NCI-H460 (cell line): ENCODE measurements at regions not wholly inside any gene's neighbourhood (a gene's known extent, or its start where the extent isn't known, plus 50 kb on each side); places are given as distances from the start of the nearest gene placed in this dataset.

ENCODE experiments used
- DNase-seq: peaks from one replicate; pipeline ENCODE4 v3.0.0-alpha.2; 2016; ENCODE audit warnings: low read depth; ENCODE audit errors: extremely low read depth

DNA sequence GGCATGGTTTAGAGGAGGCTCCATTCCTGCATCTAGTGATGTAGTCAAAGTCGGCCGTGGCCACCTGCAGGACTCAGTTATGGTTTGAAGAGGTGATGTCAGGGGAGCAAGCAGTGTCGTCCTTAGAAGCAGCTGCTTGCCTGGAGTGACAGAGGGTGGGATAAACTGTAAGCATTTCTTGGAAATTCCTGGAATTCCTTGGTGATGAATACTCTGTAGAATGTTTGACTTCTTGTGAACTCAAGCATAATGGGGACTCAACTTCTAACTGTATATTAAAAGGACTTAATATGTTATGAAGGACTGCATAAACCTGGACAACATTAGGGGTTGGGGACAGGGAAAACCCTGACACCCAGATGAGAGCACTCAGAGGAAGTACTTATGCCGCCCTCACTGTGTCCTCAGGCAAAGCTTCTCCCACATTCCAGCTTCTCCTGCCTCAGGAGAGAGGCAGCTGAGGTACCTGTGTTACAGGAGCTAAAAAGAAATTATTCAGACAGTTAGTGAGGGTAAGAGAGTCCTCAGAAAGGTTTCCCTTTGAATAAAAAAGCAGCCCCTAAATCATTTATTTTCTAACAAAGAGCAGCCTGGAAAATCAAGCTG, 459.9 kb upstream of the CELF4 start:
- no peak for DNase-seq

DNA sequence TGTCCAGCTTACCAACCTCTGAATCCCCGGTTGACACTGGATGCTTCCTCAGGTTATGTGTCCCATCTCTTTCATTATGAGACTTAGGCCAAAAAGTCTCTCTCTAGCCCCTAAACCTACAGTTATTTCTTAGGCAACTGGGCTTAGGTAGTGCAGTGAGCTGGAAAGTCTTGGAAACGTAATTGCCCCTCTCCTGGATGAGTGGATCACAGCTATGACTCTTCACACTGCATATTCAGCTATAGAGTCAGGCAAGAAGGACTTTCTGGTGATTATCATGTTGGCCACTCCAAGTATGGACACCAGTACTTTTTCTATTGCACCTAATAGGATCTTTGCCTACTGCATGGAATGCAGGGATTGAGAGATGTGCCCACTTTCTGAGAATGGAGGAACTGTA, 458.3 kb upstream of the CELF4 start:
- DNase-seq: no peak

DNA sequence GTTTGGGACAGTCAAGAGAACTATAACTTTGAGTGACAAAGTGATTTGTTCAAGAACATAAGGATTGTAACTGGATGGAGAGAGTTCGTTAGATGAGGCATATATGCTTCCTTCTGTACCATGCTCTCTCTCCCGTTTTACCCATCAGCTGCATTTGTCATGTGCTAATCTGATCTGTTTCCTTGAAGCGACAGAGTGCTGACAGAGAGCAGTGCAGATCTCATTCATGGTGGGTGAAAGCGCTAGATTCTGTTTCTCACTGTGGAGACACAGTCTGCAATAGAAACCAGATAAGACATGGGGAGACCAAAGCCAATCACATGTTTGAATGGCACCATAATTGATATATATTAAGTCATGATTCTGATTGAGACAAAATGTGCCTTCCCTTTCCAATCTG, 456.6 kb upstream of the CELF4 start:
- no peak for DNase-seq

DNA sequence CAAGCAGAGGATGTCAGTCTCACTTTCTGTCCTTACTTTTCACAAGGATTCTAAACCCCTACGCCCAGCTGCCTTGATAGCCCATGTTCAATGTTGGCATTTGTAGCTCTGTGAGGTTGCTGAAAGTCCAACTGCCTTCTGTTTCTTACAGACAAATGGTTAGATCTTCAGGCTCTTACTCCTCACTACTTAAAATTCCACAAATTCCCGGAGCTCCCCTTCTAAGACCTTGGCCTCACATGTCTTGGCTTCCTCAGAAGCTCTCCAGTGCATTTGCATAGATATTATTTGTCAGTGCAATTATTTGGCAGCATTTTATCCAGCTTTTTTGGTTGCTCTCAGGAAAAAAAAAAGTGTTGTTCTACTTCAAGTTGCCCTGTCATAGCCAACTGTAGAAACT, 453.7 kb upstream of the CELF4 start:
- no peak for DNase-seq

DNA sequence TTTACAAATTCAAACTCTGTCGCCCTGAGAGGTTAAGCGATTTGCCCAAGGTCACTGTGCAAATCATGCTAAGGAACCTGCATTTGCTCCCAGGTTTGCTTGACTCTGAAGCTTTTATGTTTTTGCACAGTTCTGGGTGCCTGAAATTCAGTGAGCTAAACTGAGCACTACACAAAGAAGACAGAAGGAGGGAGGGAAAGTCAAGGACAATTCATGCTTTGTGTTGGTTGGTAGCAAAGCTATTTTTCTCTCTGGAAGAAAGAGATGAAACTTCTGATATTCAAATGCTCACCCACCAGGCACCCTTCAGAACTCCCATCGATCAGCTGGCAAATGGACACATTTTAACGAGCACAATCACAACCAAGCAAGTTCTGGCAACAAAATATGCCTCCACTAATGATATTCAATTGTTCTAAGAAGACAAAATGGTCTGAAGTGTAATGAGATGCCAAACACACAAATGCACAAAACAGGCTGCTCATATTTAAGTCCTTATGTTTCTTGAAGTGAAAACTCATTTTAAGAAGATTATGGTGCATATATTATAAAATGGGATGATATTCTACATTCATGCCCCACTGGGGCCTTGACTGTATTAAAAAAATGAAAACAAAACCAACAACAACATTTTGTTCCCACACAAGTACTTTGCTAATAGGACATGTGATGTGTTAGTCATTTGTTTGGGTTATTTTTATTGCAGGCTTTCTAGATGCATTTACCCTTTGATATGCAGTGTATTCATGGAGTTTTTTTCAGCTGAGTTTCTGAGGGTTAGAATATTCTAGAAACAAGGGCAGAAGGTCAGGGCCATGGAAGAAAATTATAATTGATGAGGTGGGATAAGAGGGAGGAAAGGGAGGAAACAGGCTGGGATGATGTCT, 445.6 kb upstream of the CELF4 start:
- DNase-seq: no peak

DNA sequence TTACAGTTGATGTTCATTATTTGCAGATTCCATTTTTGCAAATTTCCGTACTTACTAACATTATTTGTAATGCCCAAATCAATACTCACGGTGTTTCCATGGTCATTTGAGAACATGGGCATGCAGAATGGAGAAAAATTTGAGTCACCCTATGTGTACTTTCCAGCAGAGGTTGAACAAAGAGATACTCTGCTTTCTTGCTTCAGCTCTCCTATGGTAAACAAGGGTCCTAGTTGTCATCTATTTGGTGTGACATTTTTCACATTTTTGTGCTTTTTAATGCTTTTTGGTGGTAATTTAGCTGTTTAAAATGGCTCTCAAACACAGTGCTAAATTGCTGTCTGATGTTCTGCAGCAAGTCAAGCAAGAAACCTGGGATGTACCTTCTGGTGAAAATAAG, 444.4 kb upstream of the CELF4 start:
- DNase-seq: no peak

DNA sequence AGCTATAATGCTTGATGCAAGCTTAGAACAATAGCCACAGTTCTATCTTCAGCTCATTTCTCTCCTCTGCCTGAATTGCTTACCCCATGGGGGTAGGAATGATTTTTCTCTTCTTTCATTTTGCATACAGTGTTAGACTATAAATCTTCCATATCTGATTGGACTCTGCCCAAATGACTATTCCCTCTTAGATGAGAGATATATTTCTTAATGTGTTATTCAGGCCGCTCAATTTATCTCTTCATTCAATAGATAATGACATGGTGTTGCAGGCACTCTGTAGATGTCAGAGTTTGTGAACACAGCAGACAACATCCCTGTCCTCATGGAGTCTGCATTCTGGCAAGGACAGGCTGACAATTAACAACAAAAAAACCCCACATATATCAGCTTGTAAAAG, 443.7 kb upstream of the CELF4 start:
- no peak for DNase-seq

DNA sequence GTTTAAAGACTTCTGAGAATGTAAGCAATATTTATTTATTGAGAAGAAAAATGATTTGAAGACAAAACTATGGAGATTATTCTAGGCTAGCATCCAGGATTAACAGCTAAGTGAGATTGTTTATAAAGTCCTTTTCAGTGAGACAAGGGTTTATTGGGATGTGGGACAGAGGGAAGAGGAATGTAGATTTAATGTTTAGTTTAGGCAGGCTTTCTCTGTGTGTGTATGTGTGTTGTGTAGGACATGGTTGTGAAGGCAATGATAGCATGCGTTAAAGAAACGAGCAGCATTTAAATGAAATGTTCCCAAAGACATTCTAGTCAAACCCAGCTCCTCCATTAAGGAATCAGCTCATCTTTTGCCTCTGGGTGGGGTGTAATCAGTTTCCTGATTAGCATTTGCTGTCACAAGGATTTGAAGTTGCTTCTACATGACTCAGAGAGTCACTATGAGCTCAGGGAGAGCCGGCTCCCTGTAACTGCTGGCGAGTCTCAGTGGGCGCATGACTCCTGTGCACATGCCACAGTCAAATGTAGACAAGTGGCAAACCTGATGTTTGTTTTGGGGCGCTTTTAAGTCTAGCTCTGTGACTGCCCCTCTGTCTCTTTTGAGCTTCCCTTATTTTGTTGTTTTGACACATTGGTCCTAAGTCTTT, 442.2 kb upstream of the CELF4 start:
- DNase-seq: no peak

DNA sequence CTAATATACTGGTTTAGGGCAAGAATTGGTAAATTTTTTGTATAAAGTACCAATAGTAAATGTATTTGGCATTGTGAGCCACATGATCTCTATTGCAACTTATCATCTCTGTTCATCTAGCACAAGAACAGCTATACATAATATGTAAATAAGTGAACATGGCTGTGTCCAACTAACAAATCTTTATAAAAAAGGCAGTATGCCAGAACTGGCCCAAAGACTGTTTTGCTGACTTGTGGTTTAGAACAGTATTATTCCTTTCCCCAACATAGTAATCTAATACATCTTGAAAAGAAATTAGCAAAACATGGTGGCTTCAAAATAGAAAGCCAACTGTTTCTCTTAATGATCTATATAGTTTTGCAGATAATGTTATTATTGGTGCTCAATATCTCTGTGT, 441.4 kb upstream of the CELF4 start:
- DNase-seq: no peak

DNA sequence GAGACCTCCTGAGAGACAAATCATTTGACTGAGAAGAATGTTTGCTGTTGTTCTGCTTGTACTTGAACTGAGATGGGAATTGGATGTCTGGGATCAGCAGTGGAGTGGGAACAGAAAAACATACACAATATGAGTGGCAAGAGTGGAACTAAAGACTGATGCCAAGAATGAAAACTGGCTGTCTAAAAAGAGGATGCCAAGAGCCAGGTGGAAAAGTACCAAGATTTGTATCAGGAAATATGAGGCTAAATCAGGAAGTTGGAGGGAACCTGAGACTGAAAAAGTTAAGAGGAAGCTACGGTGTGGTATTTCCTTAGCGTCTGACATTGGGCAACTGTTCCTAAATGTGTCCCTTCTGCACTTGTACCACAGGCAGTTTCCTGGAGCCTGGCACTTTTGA, 440.9 kb upstream of the CELF4 start:
- DNase-seq: no peak

DNA sequence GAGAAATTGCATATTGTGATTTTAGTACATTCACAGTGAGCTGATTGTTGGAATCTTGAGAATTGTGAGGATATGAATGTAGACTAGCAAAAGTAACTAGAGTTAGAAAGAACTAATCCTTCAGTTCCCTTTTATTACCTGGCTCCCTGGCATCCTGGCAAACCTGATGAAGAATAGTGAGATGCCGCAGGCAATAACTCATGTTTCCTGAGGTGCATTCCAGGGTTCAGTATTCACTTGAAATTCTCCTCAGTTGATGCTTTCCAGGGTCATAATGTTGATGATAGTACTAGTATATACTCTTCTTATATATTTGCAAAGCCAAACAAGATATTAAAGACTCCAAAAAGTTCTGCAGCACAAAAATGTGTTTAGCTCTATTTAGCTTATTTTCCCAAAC, 432.1 kb upstream of the CELF4 start:
- DNase-seq: no peak

DNA sequence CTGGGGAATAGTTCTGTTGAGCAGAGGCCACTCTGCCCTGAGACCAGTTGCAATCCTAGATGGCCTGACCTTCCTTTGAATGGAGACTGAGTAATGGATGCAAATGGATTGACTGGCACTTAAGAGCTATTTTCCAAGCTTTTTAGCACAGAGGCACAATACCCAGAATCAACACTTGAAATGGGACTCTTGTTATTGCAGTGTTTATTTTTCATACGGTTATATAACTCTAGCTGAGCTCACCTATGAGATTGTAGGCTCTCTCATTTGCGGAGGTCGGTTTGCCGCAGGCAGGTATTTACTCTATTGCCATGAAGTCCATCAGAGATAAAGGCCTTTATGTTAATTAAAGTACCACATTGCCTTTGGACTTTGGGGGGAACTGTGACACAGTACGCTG, 422.3 kb upstream of the CELF4 start:
- no peak for DNase-seq

DNA sequence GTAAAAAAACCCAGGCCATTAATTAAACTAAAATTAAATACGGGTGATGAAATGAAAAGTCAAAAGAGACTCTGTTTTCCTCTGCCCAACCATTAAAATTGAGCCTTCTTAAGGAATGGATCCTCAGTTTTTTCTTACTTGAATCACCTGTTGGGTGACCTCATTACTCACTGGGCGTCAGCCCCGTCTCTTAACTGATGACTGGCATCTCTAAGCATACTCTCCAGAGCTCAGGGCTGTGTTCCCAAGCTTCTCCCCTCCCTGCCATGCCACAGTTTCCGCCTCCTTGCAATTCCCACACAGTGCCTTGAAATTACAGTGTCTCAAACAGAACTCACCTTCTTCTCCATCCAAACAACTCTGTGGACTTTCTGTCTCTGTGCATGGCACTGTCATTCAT, 421.1 kb upstream of the CELF4 start:
- no peak for DNase-seq

DNA sequence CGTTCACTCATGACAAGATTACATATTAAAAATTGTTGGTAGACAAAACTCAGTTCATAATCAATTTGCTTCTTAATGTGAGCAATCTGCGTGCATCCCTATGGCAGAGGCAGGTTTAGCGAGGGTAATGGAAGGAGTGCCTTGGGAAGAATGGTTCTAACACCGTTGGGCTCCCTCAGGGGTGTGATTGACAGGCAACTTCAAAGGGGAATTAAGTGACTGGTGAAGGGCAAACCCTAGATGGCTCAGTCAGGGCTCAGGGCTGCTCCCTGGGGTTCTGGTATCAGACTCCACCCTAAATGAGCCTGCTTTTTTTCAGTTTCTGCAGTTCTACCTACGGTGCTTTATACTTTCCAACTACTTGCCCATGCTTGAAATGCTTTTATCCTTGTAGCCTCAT, 419.5 kb upstream of the CELF4 start:
- DNase-seq: no peak

DNA sequence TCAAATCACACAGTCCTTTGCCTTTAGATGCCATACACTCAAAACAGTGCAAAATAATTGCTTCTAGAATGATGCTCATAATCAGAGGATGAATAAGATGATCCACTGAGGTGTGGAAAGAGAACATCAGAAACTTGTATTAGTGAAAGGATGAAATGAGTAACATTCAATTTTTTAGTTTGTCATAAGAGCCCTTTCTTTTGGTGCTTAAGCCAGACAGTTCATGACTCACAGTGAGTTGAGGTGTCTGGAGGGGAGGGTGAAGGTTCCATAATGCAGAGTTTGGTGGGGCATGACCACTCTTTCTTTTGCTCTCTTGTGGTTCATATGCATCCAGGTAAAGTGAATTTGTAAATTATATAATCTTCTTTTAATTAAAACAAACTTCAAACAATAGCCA, 415.0 kb upstream of the CELF4 start:
- no peak for DNase-seq

DNA sequence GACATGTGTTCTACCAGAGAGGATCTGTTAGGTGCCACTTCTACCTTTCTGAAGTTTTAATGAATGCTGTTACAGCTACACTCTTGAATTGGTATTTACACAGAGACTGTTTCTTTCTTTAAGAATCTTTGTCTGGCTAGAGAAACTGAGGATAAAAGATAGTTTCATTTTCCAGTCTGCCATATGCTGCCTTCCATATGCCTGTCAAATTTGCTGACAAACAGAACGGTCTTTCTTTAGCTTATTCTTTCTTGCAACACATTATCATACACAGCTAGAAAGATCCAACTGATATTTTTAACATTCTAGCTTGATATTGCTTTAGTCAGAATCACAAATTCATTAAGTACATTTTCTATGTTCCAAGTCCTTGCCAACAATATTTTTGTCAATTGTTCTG, 409.8 kb upstream of the CELF4 start:
- no peak for DNase-seq

DNA sequence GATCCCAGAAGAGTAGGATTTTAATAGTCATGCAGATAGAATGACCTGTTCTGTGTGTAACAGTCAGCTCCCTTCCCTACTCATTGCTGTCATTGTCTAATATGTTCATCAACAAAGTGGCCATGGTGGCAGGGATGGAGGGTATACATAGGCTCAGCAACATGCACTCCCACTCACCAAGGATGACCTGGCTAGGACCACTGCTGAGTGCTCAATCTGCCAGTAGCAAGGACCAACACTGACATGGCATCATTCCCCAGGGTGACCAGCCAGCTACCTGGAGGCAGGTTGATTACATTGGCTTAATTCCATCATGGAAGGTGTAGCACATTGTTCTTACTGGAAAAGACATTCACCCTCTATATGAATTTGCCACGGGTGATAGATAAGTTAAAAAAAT, 401.7 kb upstream of the CELF4 start:
- DNase-seq: no peak

DNA sequence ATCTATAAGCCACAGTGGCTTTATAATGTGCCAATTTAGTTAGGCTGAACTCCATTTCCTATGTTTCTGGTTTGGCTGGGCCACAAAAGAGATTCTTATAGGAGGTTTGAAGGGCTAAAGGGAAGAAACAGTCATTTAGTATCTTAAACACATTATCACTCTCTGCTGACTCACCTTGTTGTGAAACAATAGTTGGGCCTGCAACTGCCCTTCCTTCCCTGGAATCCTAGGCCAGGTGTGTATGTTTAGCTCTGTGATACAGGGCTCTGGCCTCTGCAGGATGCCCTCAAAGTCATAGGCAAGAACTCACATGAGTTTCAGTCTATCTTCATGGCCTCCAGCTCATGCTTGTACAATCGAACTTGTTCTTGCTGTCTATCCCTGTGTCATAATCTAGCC, 400.0 kb upstream of the CELF4 start:
- DNase-seq: no peak

DNA sequence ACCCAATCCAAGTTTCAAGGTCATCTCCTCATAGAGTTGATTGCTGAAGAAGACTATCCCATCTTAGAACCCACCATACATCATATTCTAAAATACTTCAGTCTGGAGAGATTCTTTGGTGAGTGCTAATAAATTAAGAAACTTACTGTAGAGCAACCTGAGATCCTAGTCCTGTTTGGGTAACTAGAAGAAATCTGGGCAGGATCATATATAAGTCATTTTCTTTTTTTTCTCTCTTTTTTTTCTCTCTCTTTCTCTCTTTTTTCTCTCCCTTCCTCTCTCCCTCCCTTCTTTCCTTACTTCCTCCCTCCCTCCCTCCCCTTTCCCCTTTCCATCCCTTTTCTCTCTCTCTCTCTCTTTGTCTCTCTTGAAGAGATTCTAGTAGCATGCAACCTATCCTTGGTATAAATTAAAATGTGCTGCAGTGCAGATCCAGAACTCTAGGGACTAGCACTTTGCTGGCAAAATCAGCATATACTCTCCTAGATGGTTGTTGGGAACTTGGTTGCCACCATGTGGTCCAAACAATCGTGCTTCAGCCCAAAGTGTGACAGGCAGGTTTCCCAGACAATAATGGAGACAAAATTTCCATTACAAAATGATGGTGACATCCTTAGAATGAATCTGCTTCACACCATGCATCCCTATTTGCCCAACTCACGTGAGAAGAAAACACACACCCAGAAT, 399.4 kb upstream of the CELF4 start:
- no peak for DNase-seq

DNA sequence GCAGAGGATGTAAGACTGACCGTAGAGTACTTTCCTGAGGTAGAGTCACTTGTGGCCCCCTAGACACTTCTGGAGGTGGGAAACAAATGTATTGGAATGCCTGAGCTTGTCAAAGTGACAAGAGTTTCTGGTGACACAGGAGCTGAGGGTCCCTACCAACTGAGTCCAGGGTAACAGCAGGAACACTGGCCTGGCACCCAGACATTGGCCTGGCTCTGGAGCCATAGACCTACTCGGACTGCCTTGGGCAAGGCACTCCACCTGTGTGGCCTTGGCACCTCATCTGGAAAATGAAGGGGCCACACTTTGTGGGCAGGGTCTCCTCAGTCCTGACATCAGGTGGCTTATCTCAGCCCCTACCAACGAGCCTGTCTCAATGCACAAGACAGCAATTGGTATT, 398.2 kb upstream of the CELF4 start:
- no peak for DNase-seq

DNA sequence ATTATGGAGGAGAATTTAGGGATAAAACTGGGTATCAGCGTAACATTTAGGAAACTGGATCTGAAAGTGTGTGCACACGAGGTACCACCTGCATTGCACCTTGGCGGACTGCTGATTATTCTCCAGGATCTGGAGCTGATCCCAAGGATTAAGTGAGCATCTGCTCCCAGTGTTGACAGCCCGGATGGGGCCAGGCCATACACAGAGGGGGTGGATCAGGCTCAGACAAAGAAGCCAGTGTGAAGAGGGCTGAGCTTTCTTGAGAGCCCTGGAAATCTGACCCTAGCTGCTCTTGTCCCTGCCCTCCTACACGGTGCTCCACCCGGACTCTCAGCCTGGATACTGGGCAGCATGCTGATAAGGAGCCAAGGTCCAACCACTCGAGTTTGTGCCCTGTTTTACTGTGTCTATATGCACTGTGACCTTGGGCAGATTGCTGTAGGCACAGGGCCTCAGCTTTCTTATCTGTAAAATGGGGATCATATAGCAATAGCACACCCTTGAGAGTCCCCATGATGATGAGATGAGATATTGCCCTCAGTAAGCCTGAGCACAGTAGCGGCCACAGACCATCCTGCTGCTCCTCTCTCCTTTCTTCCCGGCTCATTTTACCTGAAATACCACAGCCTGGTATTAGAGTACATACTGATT, 396.8 kb upstream of the CELF4 start:
- DNase-seq: no peak
